Vagina (tissue), 2 donors: ENCODE measurements at regions not wholly inside any gene's neighbourhood (a gene's known extent, or its start where the extent isn't known, plus 50 kb on each side); places are given as distances from the start of the nearest gene placed in this dataset.

Source experiments
- DNase-seq, 2 donors: peaks; one replicate each; pipeline ENCODE4 v3.0.0-alpha.2; 2017; ENCODE audit errors: extremely low spot score in 2 of 2
- H3K27ac ChIP-seq: fragments of 200-600 bp; sonication (generic); one replicate; pipeline ENCODE4 v1.5.1; 2019
- H3K27me3 ChIP-seq: fragments of 200-600 bp; sonication (generic); one replicate; pipeline ENCODE4 v1.5.1; 2019
- H3K36me3 ChIP-seq, 2 donors: fragments of 200-600 bp; sonication (generic); one replicate each; pipeline ENCODE4 v1.5.1; 2017 to 2019
- H3K4me1 ChIP-seq: fragments of 200-600 bp; sonication (generic); one replicate; pipeline ENCODE4 v1.5.1; 2019
- H3K4me3 ChIP-seq, 2 donors: fragments of 200-600 bp; sonication (generic); 1 replicate in 1 of 2; 2 replicates in 1 of 2; pipeline ENCODE4 v1.5.1; 2016 to 2019
- H3K9me3 ChIP-seq: fragments of 200-600 bp; sonication (generic); one replicate; pipeline ENCODE4 v1.5.1; 2019
- CTCF ChIP-seq, 3 experiments: fragments of 450-650 bp in 2 of 3; fragments of 200-600 bp in 1 of 3; sonication (generic) in 1 of 3; IDR thresholded peaks; one replicate each; pipeline ENCODE4 v1.5.1; 2017 to 2019; ENCODE audit warnings: antibody characterized with exemption in 3 of 3, mild to moderate bottlenecking in 2 of 3, moderate library complexity in 2 of 3
- POLR2A ChIP-seq, 2 donors: fragments of 450-650 bp; IDR thresholded peaks; one replicate each; pipeline ENCODE4 v1.6.1; 2017; ENCODE audit warnings: antibody characterized with exemption in 2 of 2, mild to moderate bottlenecking in 2 of 2, moderate library complexity in 2 of 2
- POLR2AphosphoS5 ChIP-seq, 2 donors: sonication (generic); formaldehyde crosslinking; IDR thresholded peaks; one replicate each; pipeline ENCODE4 v1.9.0; 2017; ENCODE audit warnings: antibody characterized with exemption in 2 of 2, mild to moderate bottlenecking in 2 of 2, low read depth in 1 of 2; ENCODE audit not compliant: insufficient read depth in 1 of 2
- intact Hi-C: fragments of 100-400 bp; cut with DNase I; formaldehyde crosslinking; loops from one replicate; pipeline ENCODE4 v1.15.1; 2023

- H3K4me3 ChIP-seq = no peak overlapping the region
- no peak for TF ChIP-seq CTCF (IDR thresholded peaks at IDR 0.05)
- TF ChIP-seq POLR2AphosphoS5 (IDR thresholded peaks at IDR 0.05; ENCODE audit: insufficient read depth in 1 of 2, low read depth in 1 of 2) = no peak
- TF ChIP-seq POLR2A (IDR thresholded peaks at IDR 0.05) = no peak
Measured at GRCh38 chr2:35343135-35343534, 1012.4 kb upstream of the CRIM1 start.

GRCh38 chr2:35339211-35339610 lies 1016.4 kb upstream of the CRIM1 start:
- TF ChIP-seq POLR2AphosphoS5 (IDR thresholded peaks at IDR 0.05; ENCODE audit: insufficient read depth in 1 of 2, low read depth in 1 of 2) (no peak), POLR2A (IDR thresholded peaks at IDR 0.05) (no peak), CTCF (IDR thresholded peaks at IDR 0.05) (no peak)
- H3K4me1 ChIP-seq = no peaks in the 10 kb centered on the region
- H3K27me3 ChIP-seq = no peaks in the 10 kb centered on the region
- no peaks in the 10 kb centered on the region for H3K36me3 ChIP-seq
- no peaks in the 10 kb centered on the region for H3K9me3 ChIP-seq
- H3K27ac ChIP-seq = no peak overlapping the region
- no peak for DNase-seq
- no peak overlapping the region for H3K4me3 ChIP-seq
- intact Hi-C loops = no loop called here

More at GRCh38 chr2:35343135-35343534, 1012.4 kb upstream of the CRIM1 start:
- no peaks in the 10 kb centered on the region for H3K4me1 ChIP-seq
- DNase-seq = no peak
- intact Hi-C loops = no loop called here
- H3K27ac ChIP-seq = no peak overlapping the region
- H3K27me3 ChIP-seq = no peaks in the 10 kb centered on the region
- H3K36me3 ChIP-seq = no peaks in the 10 kb centered on the region
- H3K9me3 ChIP-seq = no peaks in the 10 kb centered on the region

- Histone ChIP-seq H3K27me3 (no peaks in the 10 kb centered on the region), H3K9me3 (no peaks in the 10 kb centered on the region), H3K27ac (no peak overlapping the region), H3K4me1 (no peaks in the 10 kb centered on the region), H3K36me3 (no peaks in the 10 kb centered on the region), H3K4me3 (no peak overlapping the region)
- no peak for DNase-seq
- intact Hi-C loops = no loop called here
- no peak for TF ChIP-seq POLR2A (IDR thresholded peaks at IDR 0.05)
- no peak for TF ChIP-seq CTCF (IDR thresholded peaks at IDR 0.05)
- no peak for TF ChIP-seq POLR2AphosphoS5 (IDR thresholded peaks at IDR 0.05; ENCODE audit: insufficient read depth in 1 of 2, low read depth in 1 of 2)
Measured at GRCh38 chr2:35337922-35338321, 1017.7 kb upstream of the CRIM1 start.

GRCh38 chr2:35314049-35314448 lies 1041.5 kb upstream of the CRIM1 start:
- no peaks in the 10 kb centered on the region for H3K9me3 ChIP-seq
- intact Hi-C loops = no loop called here
- DNase-seq = no peak
- H3K27ac ChIP-seq = no peak overlapping the region
- TF ChIP-seq POLR2AphosphoS5 (IDR thresholded peaks at IDR 0.05; ENCODE audit: insufficient read depth in 1 of 2, low read depth in 1 of 2) = no peak
- no peak for TF ChIP-seq CTCF (IDR thresholded peaks at IDR 0.05)
- no peak for TF ChIP-seq POLR2A (IDR thresholded peaks at IDR 0.05)
- no peaks in the 10 kb centered on the region for H3K27me3 ChIP-seq
- H3K36me3 ChIP-seq = no peaks in the 10 kb centered on the region
- H3K4me3 ChIP-seq = no peak overlapping the region
- no peaks in the 10 kb centered on the region for H3K4me1 ChIP-seq

GRCh38 chr2:35301369-35301768 lies 1054.2 kb upstream of the CRIM1 start:
- Histone ChIP-seq H3K9me3 (no peaks in the 10 kb centered on the region), H3K36me3 (no peaks in the 10 kb centered on the region), H3K27ac (no peak overlapping the region), H3K4me3 (no peak overlapping the region), H3K4me1 (peaks cover 14% of the 10 kb centered on the region), H3K27me3 (no peaks in the 10 kb centered on the region)
- TF ChIP-seq POLR2AphosphoS5 (IDR thresholded peaks at IDR 0.05; ENCODE audit: insufficient read depth in 1 of 2, low read depth in 1 of 2) (no peak), CTCF (IDR thresholded peaks at IDR 0.05) (no peak), POLR2A (IDR thresholded peaks at IDR 0.05) (no peak)
- no peak for DNase-seq
- intact Hi-C loops = no loop called here
